Thyroid gland (tissue), 4 donors: ENCODE measurements at regions not wholly inside any gene's neighbourhood (a gene's known extent, or its start where the extent isn't known, plus 50 kb on each side); places are given as distances from the start of the nearest gene placed in this dataset.

Experiments used
- CTCF ChIP-seq, 6 experiments: fragments of 200-600 bp in 3 of 6; fragments of 450-650 bp in 3 of 6; sonication (generic) in 3 of 6; IDR thresholded peaks; one replicate each; pipeline ENCODE4 v1.5.1; 2016 to 2019; ENCODE audit warnings: antibody characterized with exemption in 6 of 6, mild to moderate bottlenecking in 2 of 6, inconsistent platforms in 1 of 6, moderate library complexity in 1 of 6
- POLR2A ChIP-seq, 2 donors: fragments of 450-650 bp; IDR thresholded peaks; one replicate each; pipeline ENCODE4 v1.6.1; 2017; ENCODE audit warnings: antibody characterized with exemption in 2 of 2, mild to moderate bottlenecking in 2 of 2, moderate library complexity in 1 of 2

DNA sequence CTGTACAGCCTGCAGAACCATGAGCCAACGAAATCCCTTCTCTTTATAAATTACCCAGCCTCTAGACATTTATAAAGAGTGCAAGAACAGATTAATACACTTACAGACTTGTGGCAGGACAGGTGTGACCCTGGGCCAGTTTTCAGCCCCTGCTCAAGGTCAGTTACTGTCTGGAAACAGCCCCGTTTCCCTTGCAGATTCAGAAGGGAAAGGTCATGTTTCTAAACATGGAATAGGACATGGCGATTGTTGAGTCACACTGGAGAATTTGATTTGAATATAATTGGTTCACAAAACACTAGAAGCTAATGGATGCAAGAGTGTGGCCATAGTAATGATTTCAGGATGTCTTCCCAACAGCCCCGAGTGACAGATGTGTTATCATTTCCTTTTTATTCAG, 248.8 kb downstream of the DLL1 start:
- no peak for TF ChIP-seq CTCF (IDR thresholded peaks at IDR 0.05)
- no peak for TF ChIP-seq POLR2A (IDR thresholded peaks at IDR 0.05)
